Bone marrow (tissue), 2 donors: ENCODE measurements at regions not wholly inside any gene's neighbourhood (a gene's known extent, or its start where the extent isn't known, plus 50 kb on each side); places are given as distances from the start of the nearest gene placed in this dataset.
"Not testable (repeated sequence)": the region's sequence is repeated elsewhere in the genome, so short reads cannot be mapped to it uniquely, and the experiment has no call there.

Experiments
- DNase-seq, 2 donors: peaks; one replicate each; lab custom pipeline; 2025; lab: John Stamatoyannopoulos, UW

GRCh38 chr11:60592601-60593000 lies 77.4 kb downstream of the MS4A13 start:
- DNase-seq: no peak

- no peak for DNase-seq
Measured at GRCh38 chr11:60594998-60595642, 79.9 kb downstream of the MS4A13 start.

GRCh38 chr11:60607483-60607882 lies 91.9 kb upstream of the MS4A8 start:
- DNase-seq: no peak

- no peak for DNase-seq
Measured at GRCh38 chr11:60609632-60610031, 89.8 kb upstream of the MS4A8 start.

- no peak for DNase-seq
Measured at GRCh38 chr11:60610702-60611101, 88.7 kb upstream of the MS4A8 start.

GRCh38 chr11:60615497-60615896 lies 83.9 kb upstream of the MS4A8 start:
- DNase-seq: no peak

GRCh38 chr11:60621940-60622339 lies 77.5 kb upstream of the MS4A8 start:
- DNase-seq: not testable (repeated sequence)

- not testable (repeated sequence) for DNase-seq
Measured at GRCh38 chr11:60622776-60623175, 76.6 kb upstream of the MS4A8 start.

GRCh38 chr11:60625262-60625661 lies 74.2 kb upstream of the MS4A8 start:
- no peak for DNase-seq

- DNase-seq: no peak
Measured at GRCh38 chr11:60629399-60629798, 70.0 kb upstream of the MS4A8 start.

- DNase-seq: peak in 1 of 2 donors; percentile 36
Measured at GRCh38 chr11:60631944-60632343, 67.5 kb upstream of the MS4A8 start.

GRCh38 chr11:60633645-60634044 lies 65.8 kb upstream of the MS4A8 start:
- no peak for DNase-seq

- peak in 1 of 2 donors; percentile 3 for DNase-seq
Measured at GRCh38 chr11:60634126-60634525, 65.3 kb upstream of the MS4A8 start.

- DNase-seq: no peak
Measured at GRCh38 chr11:60641940-60642339, 57.5 kb upstream of the MS4A8 start.

- no peak for DNase-seq
Measured at GRCh38 chr11:60647087-60647486, 52.3 kb upstream of the MS4A8 start.
